Astrocyte of the spinal cord (primary cell): ENCODE measurements at regions not wholly inside any gene's neighbourhood (a gene's known extent, or its start where the extent isn't known, plus 50 kb on each side); places are given as distances from the start of the nearest gene placed in this dataset.

Experiments used
- DNase-seq: peaks from one replicate; pipeline ENCODE4 v3.0.0; 2011; ENCODE audit warnings: low read depth, low spot score
- H3K4me3 ChIP-seq: 2 replicates; pipeline ENCODE4 v1.5.1; 2011; ENCODE audit warnings: low read depth, mild to moderate bottlenecking, low read length, moderate library complexity
- in situ Hi-C: cut with HindIII; loops from 2 replicates; pipeline ENCODE4 v1.10.0; 2017; ENCODE audit warnings: low sequenced_read_pairs
- TF ChIP-seq, protein P1 (sequence below): IDR thresholded peaks from 2 replicates; pipeline ENCODE4 v1.5.1; 2012; ENCODE audit warnings: low read depth, mild to moderate bottlenecking, low read length, inconsistent platforms

DNA sequence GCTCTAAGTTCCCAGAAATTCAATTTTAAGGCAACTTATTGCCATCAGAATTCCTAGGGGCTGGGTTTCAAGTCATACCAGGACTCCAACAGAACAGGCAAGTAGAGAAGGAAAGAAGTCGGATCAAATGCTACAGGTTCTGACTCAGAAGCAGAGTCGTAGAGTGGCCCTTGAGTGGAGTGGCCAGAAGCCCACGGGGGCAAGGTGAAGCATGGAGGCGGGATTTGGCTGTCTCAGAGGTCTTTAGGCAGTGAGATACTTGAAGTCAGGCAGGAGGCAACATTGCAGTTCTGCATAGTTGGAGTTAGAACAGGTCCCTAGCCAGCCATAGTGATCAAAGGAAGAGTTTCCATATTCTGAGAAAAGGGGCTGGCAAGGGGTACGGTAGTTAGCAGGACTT is 111.6 kb downstream of the NHLRC3 start:
- no peak for DNase-seq
- in situ Hi-C loops, result no loop called here
- TF ChIP-seq, protein P1, sequence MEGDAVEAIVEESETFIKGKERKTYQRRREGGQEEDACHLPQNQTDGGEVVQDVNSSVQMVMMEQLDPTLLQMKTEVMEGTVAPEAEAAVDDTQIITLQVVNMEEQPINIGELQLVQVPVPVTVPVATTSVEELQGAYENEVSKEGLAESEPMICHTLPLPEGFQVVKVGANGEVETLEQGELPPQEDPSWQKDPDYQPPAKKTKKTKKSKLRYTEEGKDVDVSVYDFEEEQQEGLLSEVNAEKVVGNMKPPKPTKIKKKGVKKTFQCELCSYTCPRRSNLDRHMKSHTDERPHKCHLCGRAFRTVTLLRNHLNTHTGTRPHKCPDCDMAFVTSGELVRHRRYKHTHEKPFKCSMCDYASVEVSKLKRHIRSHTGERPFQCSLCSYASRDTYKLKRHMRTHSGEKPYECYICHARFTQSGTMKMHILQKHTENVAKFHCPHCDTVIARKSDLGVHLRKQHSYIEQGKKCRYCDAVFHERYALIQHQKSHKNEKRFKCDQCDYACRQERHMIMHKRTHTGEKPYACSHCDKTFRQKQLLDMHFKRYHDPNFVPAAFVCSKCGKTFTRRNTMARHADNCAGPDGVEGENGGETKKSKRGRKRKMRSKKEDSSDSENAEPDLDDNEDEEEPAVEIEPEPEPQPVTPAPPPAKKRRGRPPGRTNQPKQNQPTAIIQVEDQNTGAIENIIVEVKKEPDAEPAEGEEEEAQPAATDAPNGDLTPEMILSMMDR, result no peak
- no peak overlapping the region for H3K4me3 ChIP-seq

DNA sequence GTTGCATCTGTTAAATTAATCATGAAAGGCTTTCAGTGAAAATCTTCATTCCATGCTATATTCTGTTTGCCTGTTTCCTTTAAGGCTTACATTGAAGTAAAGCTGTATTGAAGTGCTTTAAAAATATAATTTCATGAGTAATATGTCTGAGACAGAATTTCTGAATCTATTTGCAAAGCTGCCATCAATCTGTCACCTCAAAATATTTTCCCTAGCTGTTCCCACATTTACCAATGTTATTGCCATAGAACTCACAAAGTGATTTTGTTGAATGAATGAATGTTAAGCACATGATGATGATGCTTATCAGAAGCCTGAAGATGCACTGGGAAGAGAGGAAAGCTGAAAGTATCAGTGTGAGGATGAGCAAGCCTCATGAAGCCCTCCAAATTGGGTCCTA is 115.8 kb downstream of the NHLRC3 start:
- no peak for DNase-seq
- in situ Hi-C loops, result no loop called here
- H3K4me3 ChIP-seq, result no peak overlapping the region
- TF ChIP-seq, protein P1, result no peak

DNA sequence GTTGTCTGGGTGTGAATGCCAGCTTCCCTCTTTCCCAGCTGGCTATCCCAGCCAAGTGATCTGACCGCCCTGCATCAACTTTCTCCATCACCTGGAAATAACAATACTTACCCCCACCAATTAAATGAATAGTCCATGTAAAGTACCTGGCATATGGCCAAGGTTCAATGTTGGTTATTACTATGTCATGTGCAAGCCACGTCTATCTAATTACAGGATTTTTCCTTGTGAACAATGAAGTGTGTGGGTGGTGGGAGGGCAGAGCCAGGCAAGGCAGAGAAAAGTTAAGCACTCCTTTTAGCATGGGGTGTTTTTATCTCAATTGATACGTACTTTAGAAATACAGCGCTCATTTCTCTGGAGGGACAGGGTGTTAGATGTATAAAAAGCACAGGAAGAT is 121.1 kb downstream of the NHLRC3 start:
- TF ChIP-seq, protein P1, result no peak
- no peak for DNase-seq
- H3K4me3 ChIP-seq, result no peak overlapping the region
- in situ Hi-C loops, result no loop called here

DNA sequence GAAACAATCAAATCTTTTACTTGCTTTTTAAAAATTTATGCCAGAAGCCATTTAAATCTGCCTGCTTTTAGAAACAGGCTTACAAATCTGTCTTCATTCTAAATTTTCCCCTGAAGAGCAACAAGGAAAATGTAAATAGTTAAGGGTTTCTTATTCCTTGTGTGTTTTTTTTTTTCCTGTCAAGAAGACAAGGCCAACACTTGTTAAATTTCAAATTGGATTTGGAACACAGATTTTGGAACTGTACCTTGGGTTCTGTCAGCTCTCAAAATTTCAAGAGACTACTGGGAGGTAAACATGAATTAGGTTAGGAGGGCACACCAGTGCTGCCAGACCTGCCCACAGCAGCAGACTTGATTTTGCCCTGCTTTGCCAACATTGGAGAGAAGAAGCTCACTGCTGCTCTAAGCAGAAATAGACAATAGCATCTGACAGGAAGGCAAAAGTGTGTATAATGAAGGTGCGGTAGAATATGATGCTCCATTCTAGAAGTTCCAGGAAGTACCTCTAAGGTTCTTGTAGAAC is 121.7 kb downstream of the NHLRC3 start:
- DNase-seq, result no peak
- in situ Hi-C loops, result no loop called here
- no peak overlapping the region for H3K4me3 ChIP-seq
- TF ChIP-seq, protein P1, result no peak

GRCh38 chr13:39167018-39167417 is 128.8 kb downstream of the NHLRC3 start:
- in situ Hi-C loops, result no loop called here
- DNase-seq, result no peak
- TF ChIP-seq, protein P1, result no peak
- H3K4me3 ChIP-seq, result no peak overlapping the region

- no peak for DNase-seq
- in situ Hi-C loops, result no loop called here
- TF ChIP-seq, protein P1, result no peak
- H3K4me3 ChIP-seq, result no peak overlapping the region
These were observed 132.5 kb downstream of the NHLRC3 start for GRCh38 chr13:39170711-39171110.

GRCh38 chr13:39185326-39185725 is 147.1 kb downstream of the NHLRC3 start:
- in situ Hi-C loops, result no loop called here
- DNase-seq, result no peak

More at GRCh38 chr13:39185326-39185725, 147.1 kb downstream of the NHLRC3 start:
- H3K4me3 ChIP-seq, result no peak overlapping the region
- TF ChIP-seq, protein P1, result no peak
